Transverse colon (tissue), 4 donors: ENCODE measurements at regions not wholly inside any gene's neighbourhood (a gene's known extent, or its start where the extent isn't known, plus 50 kb on each side); places are given as distances from the start of the nearest gene placed in this dataset.

ENCODE experiments used
- DNase-seq: peaks from one replicate; pipeline ENCODE4 v3.0.0-alpha.2; 2019
- H3K27ac ChIP-seq, 4 donors: fragments of 200-600 bp; sonication (generic); 2 replicates each; pipeline ENCODE4 v1.5.1; 2016 to 2018; ENCODE audit warnings: inconsistent platforms in 4 of 4
- H3K27me3 ChIP-seq: fragments of 200-600 bp; sonication (generic); 2 replicates; pipeline ENCODE4 v1.5.1; 2017; ENCODE audit warnings: inconsistent platforms
- H3K36me3 ChIP-seq, 4 donors: fragments of 200-600 bp; sonication (generic); 2 replicates each; pipeline ENCODE4 v1.5.1; 2017 to 2019; ENCODE audit warnings: inconsistent platforms in 4 of 4
- H3K4me1 ChIP-seq, 4 donors: fragments of 200-600 bp; sonication (generic); 2 replicates each; pipeline ENCODE4 v1.5.1; 2017 to 2020; ENCODE audit warnings: inconsistent platforms in 4 of 4
- H3K4me3 ChIP-seq, 4 donors: fragments of 200-600 bp; sonication (generic); 1 replicate in 1 of 4; 2 replicates in 3 of 4; pipeline versions ENCODE4 v1.5.1 to v1.6.1; 2017 to 2019; ENCODE audit warnings: inconsistent platforms in 4 of 4
- H3K9me3 ChIP-seq, 2 donors: fragments of 200-600 bp; sonication (generic); 2 replicates each; pipeline ENCODE4 v1.5.1; 2017 to 2019; ENCODE audit warnings: inconsistent platforms in 2 of 2
- CTCF ChIP-seq, 5 experiments: fragments of 200-600 bp in 3 of 5; fragments of 450-650 bp in 2 of 5; sonication (generic) in 3 of 5; IDR thresholded peaks; 1 replicate in 2 of 5; 2 replicates in 3 of 5; pipeline ENCODE4 v1.5.1; 2016 to 2017; ENCODE audit warnings: antibody characterized with exemption in 5 of 5, inconsistent platforms in 3 of 5, mild to moderate bottlenecking in 2 of 5, moderate library complexity in 1 of 5
- EP300 ChIP-seq: sonication (generic); formaldehyde crosslinking; IDR thresholded peaks from one replicate; pipeline ENCODE4 v1.6.1; 2017; ENCODE audit warnings: antibody characterized with exemption, low read depth
- POLR2A ChIP-seq: fragments of 450-650 bp; IDR thresholded peaks from one replicate; pipeline ENCODE4 v1.6.1; 2016; ENCODE audit warnings: antibody characterized with exemption, mild to moderate bottlenecking, moderate library complexity
- POLR2AphosphoS5 ChIP-seq, 3 donors: sonication (generic); formaldehyde crosslinking; IDR thresholded peaks; one replicate each; pipeline ENCODE4 v1.6.1; 2016; ENCODE audit warnings: antibody characterized with exemption in 3 of 3
- WGBS, 2 donors: methylation state at CpG; one replicate each; pipeline ENCODE4 v1.1.5; 2018; ENCODE audit warnings: low coverage in 1 of 2; 5-methylcytosine and 5-hydroxymethylcytosine counted together
- in situ Hi-C, 4 donors: fragments of 200-750 bp; cut with MboI; loops; one replicate each; pipeline versions ENCODE4 v1.15.0 to v1.15.1; 2017; ENCODE audit warnings: low sequenced_read_pairs in 3 of 4, low pct_ligation_motif_present in 1 of 4, low pct_unique_long_range_greater_than_20kb in 1 of 4
- intact Hi-C: fragments of 100-400 bp; cut with DNase I; formaldehyde crosslinking; loops from one replicate; pipeline ENCODE4 v1.15.1; 2023; ENCODE audit warnings: low total_unique reads

DNA sequence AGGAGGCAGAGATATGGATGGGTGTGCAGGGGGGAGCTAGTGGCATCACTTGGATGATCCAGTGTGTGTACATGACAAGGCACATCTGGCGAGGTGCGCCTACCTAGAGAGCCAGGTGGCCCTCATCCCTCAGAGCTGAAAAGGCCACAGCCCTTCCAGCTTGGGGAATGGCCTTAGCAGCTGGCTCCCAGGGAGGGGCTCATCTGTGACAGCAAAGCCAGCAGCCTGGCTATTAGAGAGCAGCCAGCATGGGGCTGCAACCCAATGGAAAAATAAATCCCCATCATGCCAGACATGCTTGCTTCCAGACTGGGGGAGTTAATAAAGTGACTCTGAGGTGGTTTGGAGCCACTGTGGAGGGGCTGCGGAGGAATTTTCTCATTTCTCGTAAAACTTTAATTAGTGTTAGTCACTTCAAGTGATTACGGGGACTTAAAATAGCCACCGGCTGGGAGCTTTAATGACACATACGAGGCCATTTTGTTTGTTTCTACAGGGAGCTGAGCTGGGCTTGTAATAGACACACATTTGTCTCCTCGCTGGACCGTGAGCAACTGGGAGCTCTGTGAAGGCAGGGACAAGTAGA lies 111.2 kb upstream of the ALX4 start:
- DNase-seq = no peak
- H3K27ac ChIP-seq = no peak overlapping the region
- TF ChIP-seq CTCF (IDR thresholded peaks at IDR 0.05) = no peak
- no peak for TF ChIP-seq POLR2A
- no peak for TF ChIP-seq POLR2AphosphoS5 (IDR thresholded peaks at IDR 0.05)
- TF ChIP-seq EP300 = no peak
- H3K4me1 ChIP-seq = no peaks in the 10 kb centered on the region
- in situ Hi-C loops = no loop called here
- no peaks in the 10 kb centered on the region for H3K27me3 ChIP-seq
- H3K36me3 ChIP-seq = no peaks in the 10 kb centered on the region
- no peak overlapping the region for H3K4me3 ChIP-seq
- WGBS, 2 donors = 40 to 68% methylated on average over 4 to 9 of the region's 9 CpGs
- no peaks in the 10 kb centered on the region for H3K9me3 ChIP-seq
- intact Hi-C loops = no loop called here

GRCh38 chr11:44423289-44423688 lies 113.3 kb upstream of the ALX4 start:
- no peak for DNase-seq
- intact Hi-C loops = no loop called here
- H3K27me3 ChIP-seq = peaks cover 5% of the 10 kb centered on the region
- no peaks in the 10 kb centered on the region for H3K4me1 ChIP-seq
- H3K36me3 ChIP-seq = no peaks in the 10 kb centered on the region
- TF ChIP-seq CTCF (IDR thresholded peaks at IDR 0.05) (no peak), POLR2AphosphoS5 (IDR thresholded peaks at IDR 0.05) (no peak), POLR2A (no peak), EP300 (no peak)
- 82 to 100% methylated on average over 3 to 5 of the region's 5 CpGs for WGBS, 2 donors
- no peaks in the 10 kb centered on the region for H3K9me3 ChIP-seq
- no peak overlapping the region for H3K27ac ChIP-seq
- in situ Hi-C loops = no loop called here
- H3K4me3 ChIP-seq = no peak overlapping the region

- no peak for DNase-seq
- Histone ChIP-seq H3K36me3 (no peaks in the 10 kb centered on the region), H3K27me3 (peaks cover 5% of the 10 kb centered on the region), H3K4me1 (no peaks in the 10 kb centered on the region), H3K4me3 (no peak overlapping the region), H3K9me3 (no peaks in the 10 kb centered on the region), H3K27ac (no peak overlapping the region)
- no peak for TF ChIP-seq POLR2AphosphoS5 (IDR thresholded peaks at IDR 0.05)
- intact Hi-C loops = no loop called here
- in situ Hi-C loops = no loop called here
- WGBS, 2 donors = 86 to 90% methylated on average over 4 of the region's 4 CpGs
Measured at GRCh38 chr11:44424841-44425240, 114.9 kb upstream of the ALX4 start.

GRCh38 chr11:44426119-44426518 lies 116.2 kb upstream of the ALX4 start:
- Histone ChIP-seq H3K4me1 (no peaks in the 10 kb centered on the region), H3K9me3 (no peaks in the 10 kb centered on the region), H3K36me3 (no peaks in the 10 kb centered on the region), H3K27me3 (peaks cover 8% of the 10 kb centered on the region), H3K4me3 (no peak overlapping the region), H3K27ac (no peak overlapping the region)
- TF ChIP-seq POLR2A = no peak
- no peak for TF ChIP-seq CTCF (IDR thresholded peaks at IDR 0.05)
- TF ChIP-seq EP300 = no peak
- no peak for TF ChIP-seq POLR2AphosphoS5 (IDR thresholded peaks at IDR 0.05)
- DNase-seq = no peak
- in situ Hi-C loops = no loop called here
- intact Hi-C loops = no loop called here
- 84% methylated on average over 8 of the region's 8 CpGs; no CpG with 5 or more reads in 1 of the 2 donors for WGBS, 2 donors

GRCh38 chr11:44426958-44427357 lies 117.0 kb upstream of the ALX4 start:
- Histone ChIP-seq H3K9me3 (no peaks in the 10 kb centered on the region), H3K27ac (no peak overlapping the region), H3K4me1 (no peaks in the 10 kb centered on the region), H3K36me3 (no peaks in the 10 kb centered on the region), H3K4me3 (no peak overlapping the region), H3K27me3 (peaks cover 8% of the 10 kb centered on the region)
- intact Hi-C loops (loop anchor here (1.0 kb wide), 1 partner anchor 24 kb away; no protein-coding TSS in a partner anchor), in situ Hi-C loops (no loop called here)
- no peak for TF ChIP-seq POLR2A
- no peak for DNase-seq
- WGBS, 2 donors = 80 to 86% methylated on average over 1 to 11 of the region's 11 CpGs
